Stimulated activated CD8-positive, alpha-beta memory T cell treated with anti-CD3 and anti-CD28 coated beads, Interleukin-15, amount 100 ng/mL, for 48 hours (primary cell): ENCODE measurements at regions not wholly inside any gene's neighbourhood (a gene's known extent, or its start where the extent isn't known, plus 50 kb on each side); places are given as distances from the start of the nearest gene placed in this dataset.
"Not testable (repeated sequence)": the region's sequence is repeated elsewhere in the genome, so short reads cannot be mapped to it uniquely, and the experiment has no call there.

ENCODE experiments used
- DNase-seq, 2 donors: peaks; one replicate each; pipeline ENCODE4 v3.0.0-alpha.2; 2020; ENCODE audit warnings: low read depth in 2 of 2

GRCh38 chr9:94033383-94033782 lies 50.9 kb upstream of the PTPDC1 start:
- DNase-seq: no peak

DNA sequence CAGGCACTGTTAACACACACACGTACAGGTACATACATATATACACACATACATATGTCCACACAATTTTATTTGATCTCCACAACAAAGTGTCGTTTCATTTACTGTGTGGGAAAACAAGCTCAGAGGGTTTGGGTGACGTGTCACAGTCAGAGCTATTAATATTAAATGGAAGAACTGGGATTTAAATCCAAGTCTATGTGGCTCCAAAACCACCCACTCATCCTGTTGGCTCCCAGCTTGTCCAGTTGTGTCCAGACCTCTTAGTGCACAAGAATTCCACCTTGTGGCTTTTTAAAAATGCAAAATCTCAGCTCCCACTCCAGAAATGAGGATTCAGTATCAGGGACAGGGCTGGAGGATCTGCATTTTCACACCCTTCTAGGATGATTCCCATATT lies 52.3 kb upstream of the PTPDC1 start:
- DNase-seq: no peak

DNA sequence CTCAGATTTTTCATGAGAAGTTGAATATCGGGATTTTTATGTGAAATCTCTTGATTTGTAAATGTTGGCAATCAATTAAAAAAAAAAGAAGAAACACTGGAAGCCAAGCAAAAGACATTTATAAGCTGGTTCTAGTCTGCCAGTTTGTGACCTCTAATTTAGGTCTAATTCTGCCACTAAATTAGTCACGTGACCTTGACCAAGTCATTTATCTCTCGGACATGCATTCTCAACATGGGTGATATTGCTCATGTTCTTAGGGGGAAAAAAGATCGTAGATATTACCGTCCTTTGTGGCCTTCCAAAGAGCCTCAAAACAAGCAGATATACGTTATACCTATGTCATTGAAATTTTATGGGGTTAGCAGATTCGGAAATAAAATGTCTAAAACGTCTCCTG lies 52.9 kb upstream of the PTPDC1 start:
- no peak for DNase-seq

GRCh38 chr9:94030318-94031179 lies 53.7 kb upstream of the PTPDC1 start:
- peak; percentile 68 to 75 for DNase-seq

- DNase-seq: no peak
These were observed 54.3 kb upstream of the PTPDC1 start for GRCh38 chr9:94029932-94030317.

GRCh38 chr9:94026816-94027215 lies 57.4 kb upstream of the PTPDC1 start:
- DNase-seq: no peak

DNA sequence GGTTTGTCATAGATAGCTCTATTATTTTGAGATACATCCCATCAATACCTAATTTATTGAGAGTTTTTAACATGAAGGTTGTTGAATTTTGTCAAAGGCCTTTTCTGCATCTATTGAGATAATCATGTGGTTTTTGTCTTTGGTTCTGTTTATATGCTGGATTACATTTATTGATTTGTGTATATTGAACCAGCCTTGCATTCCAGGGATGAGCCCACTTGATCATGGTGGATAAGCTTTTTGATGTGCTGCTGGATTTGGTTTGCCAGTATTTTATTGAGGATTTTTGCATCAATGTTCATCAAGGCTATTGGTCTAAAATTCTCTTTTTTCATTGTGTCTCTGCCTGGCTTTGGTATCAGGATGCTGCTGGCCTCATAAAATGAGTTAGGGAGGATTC lies 61.8 kb upstream of the PTPDC1 start:
- DNase-seq: not testable (repeated sequence)

DNA sequence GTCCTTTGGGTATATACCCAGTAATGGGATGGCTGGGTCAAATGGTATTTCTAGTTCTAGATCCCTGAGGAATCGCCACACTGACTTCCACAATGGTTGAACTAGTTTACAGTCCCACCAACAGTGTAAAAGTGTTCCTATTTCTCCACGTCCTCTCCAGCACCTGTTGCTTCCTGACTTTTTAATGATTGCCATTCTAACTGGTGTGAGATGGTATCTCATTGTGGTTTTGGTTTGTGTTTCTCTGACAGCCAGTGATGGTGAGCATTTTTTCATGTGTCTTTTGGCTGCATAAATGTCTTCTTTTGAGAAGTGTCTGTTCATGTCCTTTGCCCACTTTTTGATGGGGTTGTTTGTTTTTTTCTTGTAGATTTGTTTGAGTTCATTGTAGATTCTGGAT lies 63.4 kb upstream of the PTPDC1 start:
- not testable (repeated sequence) for DNase-seq

DNA sequence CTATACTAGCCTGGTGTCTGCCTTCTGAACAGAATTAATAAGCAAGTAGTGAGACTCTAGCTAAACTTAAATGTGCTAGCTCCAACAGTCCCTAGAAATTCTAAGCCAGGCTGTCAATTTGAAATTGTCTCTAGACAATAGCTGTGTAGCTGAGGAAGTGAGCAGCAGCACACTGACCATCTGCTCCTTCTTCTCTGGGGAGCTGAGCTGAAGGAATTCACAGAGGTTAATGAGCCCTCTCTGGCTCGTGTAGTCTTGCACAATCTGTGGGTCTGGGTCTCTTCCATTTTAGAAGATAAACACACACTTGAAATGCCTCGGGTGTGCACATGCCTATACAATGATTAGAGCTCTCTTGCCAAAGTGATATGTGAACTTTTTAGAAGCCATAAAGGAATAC lies 63.5 kb upstream of the BARX1 start:
- no peak for DNase-seq

- no peak for DNase-seq
These were observed 62.9 kb upstream of the BARX1 start for GRCh38 chr9:94017939-94018531.

- no peak for DNase-seq
These were observed 61.6 kb upstream of the BARX1 start for GRCh38 chr9:94016744-94017143.

GRCh38 chr9:94014920-94015319 lies 59.8 kb upstream of the BARX1 start:
- no peak for DNase-seq

GRCh38 chr9:94014066-94014654 lies 59.0 kb upstream of the BARX1 start:
- DNase-seq: no peak

DNA sequence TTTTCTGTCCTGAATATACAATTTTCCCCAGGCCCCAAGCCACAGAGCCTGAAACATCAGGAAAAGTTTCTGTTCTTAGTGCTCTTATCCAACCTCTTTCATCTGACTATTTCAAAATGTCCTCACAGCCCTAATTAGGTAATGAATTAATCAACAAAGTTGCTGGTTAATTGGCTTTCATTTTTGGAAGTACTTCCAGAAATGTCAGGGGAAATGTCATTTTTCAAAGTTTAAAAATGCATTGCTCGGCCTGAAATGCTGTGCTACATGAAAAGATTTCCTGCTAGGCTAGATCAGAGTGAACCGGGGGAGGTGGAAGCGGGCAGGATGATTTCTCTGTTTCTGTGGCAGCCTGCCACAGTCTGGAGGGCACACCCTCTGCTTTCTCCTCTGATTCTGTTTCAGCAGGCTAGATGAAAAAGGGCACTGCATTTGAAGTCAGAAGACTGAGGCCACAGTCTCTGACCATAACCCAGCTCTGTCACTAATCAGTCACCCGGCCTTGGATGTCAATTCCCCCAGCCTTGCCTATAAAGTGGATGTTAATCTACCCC lies 55.9 kb upstream of the BARX1 start:
- DNase-seq: no peak

DNA sequence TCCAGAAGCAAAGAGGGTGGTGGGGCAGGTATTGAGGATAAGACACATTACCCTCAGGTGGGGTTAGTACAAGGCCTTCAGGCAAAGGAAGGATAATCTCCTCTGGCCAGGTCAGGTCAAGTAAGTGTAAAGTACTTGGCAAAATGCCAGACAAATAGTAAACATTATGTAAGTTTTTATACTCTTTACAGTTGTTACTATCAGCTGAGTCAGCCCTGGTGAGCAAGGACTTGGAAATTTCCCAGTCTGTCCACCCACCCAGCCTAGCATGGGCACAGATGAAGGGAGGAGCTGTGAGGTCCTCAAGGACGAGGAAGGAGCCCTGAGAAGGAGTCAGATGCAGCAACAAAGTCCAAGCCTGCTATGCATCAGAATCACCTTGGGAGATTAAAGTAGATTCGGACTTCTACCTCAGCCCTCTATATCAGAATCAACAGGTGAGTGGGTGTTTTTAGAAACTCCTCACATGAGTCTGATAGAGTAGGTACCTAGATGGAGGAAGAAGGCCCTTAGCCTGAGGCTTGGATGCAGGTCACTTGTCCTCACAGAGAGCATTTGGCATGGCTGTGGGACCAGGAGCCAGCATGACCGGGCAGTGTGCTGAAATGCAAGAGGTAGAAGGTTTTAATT lies 50.2 kb upstream of the BARX1 start:
- DNase-seq: no peak
